ENCODE measurements at regions not wholly inside any gene's neighbourhood (a gene's known extent, or its start where the extent isn't known, plus 50 kb on each side); places are given as distances from the start of the nearest gene placed in this dataset.
"Not testable (repeated sequence)": the region's sequence is repeated elsewhere in the genome, so short reads cannot be mapped to it uniquely, and the experiment has no call there.

- Histone ChIP-seq H3K36me3 (ENCODE audit: control insufficient read depth, insufficient read depth, low read length) (no peaks in the 10 kb centered on the region), H3K4me3 (ENCODE audit: low read depth, low read length) (no peak overlapping the region), H3K4me1 (peaks cover 48% of the 10 kb centered on the region), H3K9me3 (no peaks in the 10 kb centered on the region), H3K27me3 (replicated peaks; ENCODE audit: control insufficient read depth, insufficient read depth, low read length) (no peaks in the 10 kb centered on the region)
- POLR2A ChIA-PET, result no interaction called here
- DNase-seq, result no peak
- Mint-ChIP-seq H3K4me3 (ENCODE audit: unreplicated experiment) (no peak overlapping the region), H3K9me3 (ENCODE audit: unreplicated experiment) (peaks cover 10% of the 10 kb centered on the region), H3K36me3 (ENCODE audit: insufficient read depth, unreplicated experiment) (no peaks in the 10 kb centered on the region), H3K27ac (ENCODE audit: unreplicated experiment) (peak overlapping the region; percentile 56), H3K4me1 (ENCODE audit: low read depth, unreplicated experiment) (peaks cover 34% of the 10 kb centered on the region), H3K27me3 (ENCODE audit: insufficient read depth, unreplicated experiment) (no peaks in the 10 kb centered on the region)
- BruUV-seq (replicated peaks), result no TSS peak
- intact Hi-C loops (cut with micrococcal nuclease; ENCODE audit: unreplicated experiment), result loop anchor here (10.0 kb wide), 1 partner anchor 167 kb away; no protein-coding TSS in a partner anchor
- TF ChIP-seq CTCF (IDR thresholded peaks at IDR 0.05; ENCODE audit: insufficient read depth in 1 of 2, low read depth in 1 of 2, low read length in 1 of 2, severe bottlenecking in 1 of 2, unreplicated experiment in 1 of 2), result no peak
- CTCF ChIA-PET, result no interaction called here
Measured at GRCh38 chr4:19191979-19192650, 1059.6 kb upstream of the SLIT2 start.

GRCh38 chr4:19187691-19188090 lies 1064.0 kb upstream of the SLIT2 start:
- Histone ChIP-seq H3K4me1 (peaks cover 35% of the 10 kb centered on the region), H3K9me3 (no peaks in the 10 kb centered on the region), H3K27me3 (replicated peaks; ENCODE audit: control insufficient read depth, insufficient read depth, low read length) (no peaks in the 10 kb centered on the region), H3K4me3 (ENCODE audit: low read depth, low read length) (no peak overlapping the region), H3K36me3 (ENCODE audit: control insufficient read depth, insufficient read depth, low read length) (no peaks in the 10 kb centered on the region)
- intact Hi-C loops (cut with micrococcal nuclease; ENCODE audit: unreplicated experiment), result no loop called here
- no TSS peak for BruUV-seq (replicated peaks)
- no peak for DNase-seq
- CTCF ChIA-PET, result no interaction called here
- Mint-ChIP-seq H3K4me1 (ENCODE audit: low read depth, unreplicated experiment) (peaks cover 31% of the 10 kb centered on the region), H3K9me3 (ENCODE audit: unreplicated experiment) (no peaks in the 10 kb centered on the region), H3K36me3 (ENCODE audit: insufficient read depth, unreplicated experiment) (no peaks in the 10 kb centered on the region), H3K4me3 (ENCODE audit: unreplicated experiment) (no peak overlapping the region), H3K27me3 (ENCODE audit: insufficient read depth, unreplicated experiment) (no peaks in the 10 kb centered on the region), H3K27ac (ENCODE audit: unreplicated experiment) (peak overlapping the region; percentile 51)
- POLR2A ChIA-PET, result no interaction called here
- TF ChIP-seq CTCF (IDR thresholded peaks at IDR 0.05; ENCODE audit: insufficient read depth in 1 of 2, low read depth in 1 of 2, low read length in 1 of 2, severe bottlenecking in 1 of 2, unreplicated experiment in 1 of 2), result no peak

- Mint-ChIP-seq H3K4me1 (ENCODE audit: low read depth, unreplicated experiment) (peaks cover 25% of the 10 kb centered on the region), H3K36me3 (ENCODE audit: insufficient read depth, unreplicated experiment) (no peaks in the 10 kb centered on the region), H3K27ac (ENCODE audit: unreplicated experiment) (peak overlapping the region; percentile 51), H3K9me3 (ENCODE audit: unreplicated experiment) (no peaks in the 10 kb centered on the region), H3K4me3 (ENCODE audit: unreplicated experiment) (no peak overlapping the region), H3K27me3 (ENCODE audit: insufficient read depth, unreplicated experiment) (no peaks in the 10 kb centered on the region)
- no peak for DNase-seq
- Histone ChIP-seq H3K27me3 (replicated peaks; ENCODE audit: control insufficient read depth, insufficient read depth, low read length) (no peaks in the 10 kb centered on the region), H3K36me3 (ENCODE audit: control insufficient read depth, insufficient read depth, low read length) (no peaks in the 10 kb centered on the region), H3K9me3 (no peaks in the 10 kb centered on the region), H3K4me1 (peaks cover 29% of the 10 kb centered on the region), H3K4me3 (ENCODE audit: low read depth, low read length) (no peak overlapping the region)
- BruUV-seq (replicated peaks), result no TSS peak
- intact Hi-C loops (cut with micrococcal nuclease; ENCODE audit: unreplicated experiment), result no loop called here
- CTCF ChIA-PET, result no interaction called here
- no peak for TF ChIP-seq CTCF (IDR thresholded peaks at IDR 0.05; ENCODE audit: insufficient read depth in 1 of 2, low read depth in 1 of 2, low read length in 1 of 2, severe bottlenecking in 1 of 2, unreplicated experiment in 1 of 2)
- POLR2A ChIA-PET, result no interaction called here
Measured at GRCh38 chr4:19187096-19187495, 1064.6 kb upstream of the SLIT2 start.

GRCh38 chr4:19181631-19182030 lies 1070.1 kb upstream of the SLIT2 start:
- H3K9me3 ChIP-seq; CTCF ChIA-PET; H3K27ac Mint-ChIP-seq (ENCODE audit: unreplicated experiment); BruUV-seq (replicated peaks); H3K36me3 ChIP-seq (ENCODE audit: control insufficient read depth, insufficient read depth, low read length); H3K36me3 Mint-ChIP-seq (ENCODE audit: insufficient read depth, unreplicated experiment); H3K27me3 ChIP-seq (replicated peaks; ENCODE audit: control insufficient read depth, insufficient read depth, low read length); H3K4me3 ChIP-seq (ENCODE audit: low read depth, low read length); H3K4me3 Mint-ChIP-seq (ENCODE audit: unreplicated experiment); H3K9me3 Mint-ChIP-seq (ENCODE audit: unreplicated experiment); POLR2A ChIA-PET; intact Hi-C loops (cut with micrococcal nuclease; ENCODE audit: unreplicated experiment); DNase-seq; H3K27me3 Mint-ChIP-seq (ENCODE audit: insufficient read depth, unreplicated experiment): not testable (repeated sequence)
- H3K4me1 Mint-ChIP-seq (ENCODE audit: low read depth, unreplicated experiment), result peaks cover 15% of the 10 kb centered on the region
- H3K4me1 ChIP-seq, result peaks cover 10% of the 10 kb centered on the region

All from Caco-2 (cell line).